A673 (cell line): ENCODE measurements at regions not wholly inside any gene's neighbourhood (a gene's known extent, or its start where the extent isn't known, plus 50 kb on each side); places are given as distances from the start of the nearest gene placed in this dataset.

Experiments
- BruUV-seq: library from RNA; stranded (reverse); fragments of 400-500 nt; replicated peaks from 2 replicates; lab custom pipeline; 2021; lab: Mats Ljungman, UMichigan
- CTCF ChIA-PET: fragments of 300-600 bp; sonication (Branson Sonifier 250); formaldehyde crosslinking; loops from one replicate; lab custom pipeline; 2022; ENCODE audit warnings: antibody characterized with exemption; lab: Charles Lee
- POLR2A ChIA-PET: fragments of 300-600 bp; sonication (Branson Sonifier 250); formaldehyde crosslinking; loops from one replicate; lab custom pipeline; 2022; ENCODE audit warnings: antibody characterized with exemption; ENCODE audit not compliant: low non-redundant PET; lab: Charles Lee
- DNase-seq: peaks from one replicate; pipeline ENCODE4 v3.0.0-alpha.2; 2015; ENCODE audit warnings: low spot score
- H3K27ac ChIP-seq: fragments of 200-600 bp; sonication (generic); 2 replicates; pipeline ENCODE4 v1.5.1; 2016; ENCODE audit warnings: mixed run types, low read depth, mild to moderate bottlenecking, mixed read lengths, antibody characterized with exemption, low read length; ENCODE audit not compliant: poor library complexity, severe bottlenecking
- H3K27me3 ChIP-seq: fragments of 200-600 bp; sonication (generic); replicated peaks from 2 replicates; pipeline ENCODE4 v1.6.1; 2017; ENCODE audit warnings: mixed run types, low read depth, mild to moderate bottlenecking, mixed read lengths, antibody characterized with exemption, low read length; ENCODE audit not compliant: insufficient read depth, poor library complexity
- H3K36me3 ChIP-seq: fragments of 200-600 bp; sonication (generic); 2 replicates; pipeline ENCODE4 v1.6.1; 2016; ENCODE audit warnings: mixed run types, mild to moderate bottlenecking, mixed read lengths, antibody characterized with exemption, low read length; ENCODE audit not compliant: insufficient read depth, poor library complexity, severe bottlenecking
- H3K4me1 ChIP-seq: fragments of 200-600 bp; sonication (generic); 2 replicates; pipeline ENCODE4 v1.6.1; 2017; ENCODE audit warnings: mixed run types, mild to moderate bottlenecking, mixed read lengths, antibody characterized with exemption, low read length; ENCODE audit not compliant: insufficient read depth, poor library complexity, severe bottlenecking
- H3K4me3 ChIP-seq: fragments of 200-600 bp; sonication (generic); 2 replicates; pipeline ENCODE4 v1.5.1; 2016; ENCODE audit warnings: low read depth, mixed run types, mild to moderate bottlenecking, mixed read lengths, low read length; ENCODE audit not compliant: poor library complexity, severe bottlenecking
- H3K9me3 ChIP-seq: fragments of 200-600 bp; sonication (generic); 2 replicates; pipeline ENCODE4 v1.6.1; 2016; ENCODE audit warnings: mixed run types, low read depth, mild to moderate bottlenecking, mixed read lengths, antibody characterized with exemption, low read length; ENCODE audit not compliant: poor library complexity, severe bottlenecking
- EZH2 ChIP-seq: fragments of 200-600 bp; sonication (generic); IDR thresholded peaks from 2 replicates; pipeline ENCODE4 v1.6.1; 2017; ENCODE audit warnings: borderline replicate concordance, low read depth, mild to moderate bottlenecking, mixed read lengths, antibody characterized with exemption, low read length; ENCODE audit not compliant: poor library complexity, severe bottlenecking
- intact Hi-C: fragments of 100-400 bp; cut with micrococcal nuclease; formaldehyde crosslinking; loops from one replicate; pipeline ENCODE4 v1.10.0; 2022; ENCODE audit not compliant: unreplicated experiment
- TF ChIP-seq, protein P1 (sequence below): fragments of 300-800, 200-600 bp; sonication (generic); conservative IDR thresholded peaks from 2 replicates; pipeline ENCODE4 v1.5.1; 2017; ENCODE audit warnings: low read depth, mild to moderate bottlenecking, antibody characterized with exemption, low read length, moderate library complexity, mixed read lengths

GRCh38 chr3:187536185-187536584, 134.0 kb downstream of the SST start:
- no TSS peak for BruUV-seq
- CTCF ChIA-PET = no interaction called here
- intact Hi-C loops = no loop called here

DNA sequence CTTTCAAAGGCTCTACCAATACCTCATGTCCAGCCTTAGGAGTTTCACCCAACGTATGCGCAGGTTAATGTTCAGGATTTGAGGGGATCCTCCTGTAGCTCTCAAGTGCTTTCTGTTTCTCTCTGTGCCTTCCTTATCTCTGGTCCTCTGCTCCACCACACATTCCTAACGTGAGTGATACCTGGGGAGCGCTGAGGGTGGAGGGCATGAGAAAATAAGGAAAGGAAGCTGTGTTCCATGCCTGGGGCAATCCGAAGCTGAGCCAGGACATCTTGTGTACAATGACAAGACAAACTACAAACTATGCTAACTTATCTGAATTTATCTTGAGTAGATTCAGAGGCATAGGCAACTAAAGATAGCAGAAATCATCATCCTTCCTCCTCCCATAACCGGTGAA, 136.4 kb downstream of the SST start:
- TF ChIP-seq, protein P1, sequence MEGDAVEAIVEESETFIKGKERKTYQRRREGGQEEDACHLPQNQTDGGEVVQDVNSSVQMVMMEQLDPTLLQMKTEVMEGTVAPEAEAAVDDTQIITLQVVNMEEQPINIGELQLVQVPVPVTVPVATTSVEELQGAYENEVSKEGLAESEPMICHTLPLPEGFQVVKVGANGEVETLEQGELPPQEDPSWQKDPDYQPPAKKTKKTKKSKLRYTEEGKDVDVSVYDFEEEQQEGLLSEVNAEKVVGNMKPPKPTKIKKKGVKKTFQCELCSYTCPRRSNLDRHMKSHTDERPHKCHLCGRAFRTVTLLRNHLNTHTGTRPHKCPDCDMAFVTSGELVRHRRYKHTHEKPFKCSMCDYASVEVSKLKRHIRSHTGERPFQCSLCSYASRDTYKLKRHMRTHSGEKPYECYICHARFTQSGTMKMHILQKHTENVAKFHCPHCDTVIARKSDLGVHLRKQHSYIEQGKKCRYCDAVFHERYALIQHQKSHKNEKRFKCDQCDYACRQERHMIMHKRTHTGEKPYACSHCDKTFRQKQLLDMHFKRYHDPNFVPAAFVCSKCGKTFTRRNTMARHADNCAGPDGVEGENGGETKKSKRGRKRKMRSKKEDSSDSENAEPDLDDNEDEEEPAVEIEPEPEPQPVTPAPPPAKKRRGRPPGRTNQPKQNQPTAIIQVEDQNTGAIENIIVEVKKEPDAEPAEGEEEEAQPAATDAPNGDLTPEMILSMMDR = no peak
- TF ChIP-seq EZH2 = no peak
- no peaks in the 10 kb centered on the region for H3K4me1 ChIP-seq

More at GRCh38 chr3:187536185-187536584, 134.0 kb downstream of the SST start:
- no peaks in the 10 kb centered on the region for H3K27me3 ChIP-seq
- H3K36me3 ChIP-seq = no peaks in the 10 kb centered on the region
- no peaks in the 10 kb centered on the region for H3K9me3 ChIP-seq
- no peak for DNase-seq
- H3K4me3 ChIP-seq = no peak overlapping the region
- TF ChIP-seq EZH2 = no peak
- TF ChIP-seq, protein P1 = no peak
- POLR2A ChIA-PET = no interaction called here
- H3K4me1 ChIP-seq = no peaks in the 10 kb centered on the region
- no peak overlapping the region for H3K27ac ChIP-seq

GRCh38 chr3:187531831-187532230, 138.4 kb downstream of the SST start:
- no TSS peak for BruUV-seq
- TF ChIP-seq, protein P1 = no peak
- no peak for TF ChIP-seq EZH2
- POLR2A ChIA-PET = interaction anchor here (0.6 kb wide), 1 partner anchor 812 kb away, joined by 3 read pairs; no protein-coding TSS in a partner anchor
- DNase-seq = no peak
- CTCF ChIA-PET = no interaction called here
- no peaks in the 10 kb centered on the region for H3K4me1 ChIP-seq
- no peak overlapping the region for H3K27ac ChIP-seq
- H3K27me3 ChIP-seq = no peaks in the 10 kb centered on the region
- no peaks in the 10 kb centered on the region for H3K9me3 ChIP-seq
- intact Hi-C loops = no loop called here
- no peaks in the 10 kb centered on the region for H3K36me3 ChIP-seq
- H3K4me3 ChIP-seq = no peak overlapping the region

More for the DNA sequence above, 136.4 kb downstream of the SST start:
- Histone ChIP-seq H3K27me3 (no peaks in the 10 kb centered on the region), H3K36me3 (no peaks in the 10 kb centered on the region), H3K9me3 (no peaks in the 10 kb centered on the region), H3K27ac (no peak overlapping the region), H3K4me3 (no peak overlapping the region)
- no TSS peak for BruUV-seq
- intact Hi-C loops = no loop called here
- ChIA-PET POLR2A (interaction anchor here (0.7 kb wide), 1 partner anchor 625 kb away, joined by 3 read pairs; no protein-coding TSS in a partner anchor), CTCF (no interaction called here)
- no peak for DNase-seq
